Spleen (tissue), 3 donors: ENCODE measurements at regions not wholly inside any gene's neighbourhood (a gene's known extent, or its start where the extent isn't known, plus 50 kb on each side); places are given as distances from the start of the nearest gene placed in this dataset.
"Not testable (repeated sequence)": the region's sequence is repeated elsewhere in the genome, so short reads cannot be mapped to it uniquely, and the experiment has no call there.

Experiments
- POLR2A ChIP-seq, 3 donors: fragments of 450-650 bp; IDR thresholded peaks; one replicate each; pipeline ENCODE4 v1.5.1; 2017; ENCODE audit warnings: antibody characterized with exemption in 3 of 3, mild to moderate bottlenecking in 1 of 3
- POLR2AphosphoS5 ChIP-seq, 3 donors: sonication (generic); formaldehyde crosslinking; IDR thresholded peaks; one replicate each; pipeline ENCODE4 v1.5.1; 2017; ENCODE audit warnings: antibody characterized with exemption in 3 of 3

GRCh38 chr3:82584861-82585260, 823.4 kb upstream of the GBE1 start:
- not testable (repeated sequence) for TF ChIP-seq POLR2AphosphoS5, POLR2A (IDR thresholded peaks at IDR 0.05)
